ENCODE measurements at regions not wholly inside any gene's neighbourhood (a gene's known extent, or its start where the extent isn't known, plus 50 kb on each side); places are given as distances from the start of the nearest gene placed in this dataset.
"Not testable (repeated sequence)": the region's sequence is repeated elsewhere in the genome, so short reads cannot be mapped to it uniquely, and the experiment has no call there.

DNA sequence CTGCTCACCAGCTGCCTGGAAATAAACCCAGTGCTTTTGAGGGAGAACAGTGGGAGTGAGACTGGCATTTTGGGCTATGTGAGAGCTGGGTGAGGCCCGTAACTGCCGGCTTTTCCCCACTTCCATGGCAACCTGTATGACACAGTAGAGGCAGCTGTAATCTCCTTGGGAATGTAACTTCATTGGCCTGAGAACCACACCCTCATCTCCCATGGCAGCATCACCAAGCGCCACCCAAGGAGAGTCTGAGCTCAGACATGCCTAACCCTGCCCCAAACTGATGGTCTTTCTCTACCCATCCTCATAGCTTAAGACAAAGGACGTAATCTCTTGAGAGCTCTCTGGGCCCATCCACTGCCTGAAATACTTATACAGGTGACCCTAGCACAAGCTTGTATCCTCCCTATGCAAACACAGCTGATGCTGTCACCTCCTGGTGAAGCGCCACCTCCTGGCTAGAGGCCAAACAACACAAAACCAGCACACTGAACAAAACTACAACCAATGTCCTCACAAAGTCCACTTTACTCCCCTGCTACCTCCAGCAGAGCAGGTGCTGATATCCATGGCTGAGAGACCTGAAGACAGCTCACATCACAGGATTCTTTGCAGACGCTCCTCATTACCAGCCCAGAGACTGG lies 763.4 kb upstream of the NRXN1 start:
- DNase-seq, result peak; percentile 20

DNA sequence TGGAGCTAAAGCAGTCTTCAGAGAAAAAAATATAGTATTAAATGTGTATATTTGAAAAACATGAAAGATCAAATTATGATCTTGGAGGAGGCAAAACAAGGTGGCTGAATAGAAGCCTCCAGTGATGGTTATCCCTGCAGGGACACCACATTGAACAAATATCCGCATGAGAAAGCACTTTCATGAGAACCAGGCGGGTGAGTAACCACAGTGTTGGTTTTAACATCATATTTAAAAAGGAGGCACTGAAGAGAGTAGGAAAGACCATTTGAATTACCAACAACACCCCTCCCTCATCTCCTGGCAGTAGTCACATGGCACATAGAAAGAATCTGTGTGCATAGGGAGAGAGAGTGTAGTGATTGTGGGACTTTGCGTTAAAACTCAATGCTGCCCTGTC lies 759.6 kb upstream of the NRXN1 start:
- DNase-seq, result no peak

DNA sequence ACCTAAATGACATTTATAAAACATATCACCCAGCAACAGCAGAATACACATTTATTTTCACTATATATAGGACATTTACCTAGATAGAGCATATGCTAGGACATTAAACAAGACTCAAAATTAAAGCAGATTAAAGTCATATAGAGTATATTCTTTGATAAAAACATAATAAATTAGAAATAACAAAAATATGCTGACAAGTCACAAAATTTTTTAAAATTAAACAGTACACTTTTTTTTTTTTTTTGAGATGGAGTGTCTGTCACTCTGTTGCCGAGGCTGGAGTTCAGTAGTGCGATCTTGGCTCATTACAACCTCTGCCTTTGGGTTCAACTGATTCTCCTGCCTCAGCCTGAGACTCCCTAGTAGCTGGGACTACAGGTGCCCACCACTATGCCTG lies 758.9 kb upstream of the NRXN1 start:
- no peak for DNase-seq

DNA sequence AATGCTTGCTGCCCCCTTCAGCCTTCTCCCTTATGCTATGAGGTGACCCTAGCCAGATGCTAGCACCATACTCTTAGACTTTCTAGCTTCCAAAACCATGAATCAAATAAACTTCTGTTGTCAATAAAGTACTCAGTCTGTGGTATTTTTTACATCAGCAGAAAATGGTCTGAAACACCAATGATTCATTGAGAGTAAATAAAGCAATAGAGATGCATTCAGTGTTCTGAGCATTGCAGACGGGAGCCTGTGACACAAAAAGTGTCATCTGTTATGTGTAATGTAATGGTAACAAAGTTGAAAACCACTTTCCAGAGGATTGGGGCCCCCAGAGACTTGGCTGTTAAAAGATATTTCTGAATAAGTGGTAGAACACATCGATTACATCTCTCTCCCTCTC lies 758.0 kb upstream of the NRXN1 start:
- DNase-seq, result no peak

DNA sequence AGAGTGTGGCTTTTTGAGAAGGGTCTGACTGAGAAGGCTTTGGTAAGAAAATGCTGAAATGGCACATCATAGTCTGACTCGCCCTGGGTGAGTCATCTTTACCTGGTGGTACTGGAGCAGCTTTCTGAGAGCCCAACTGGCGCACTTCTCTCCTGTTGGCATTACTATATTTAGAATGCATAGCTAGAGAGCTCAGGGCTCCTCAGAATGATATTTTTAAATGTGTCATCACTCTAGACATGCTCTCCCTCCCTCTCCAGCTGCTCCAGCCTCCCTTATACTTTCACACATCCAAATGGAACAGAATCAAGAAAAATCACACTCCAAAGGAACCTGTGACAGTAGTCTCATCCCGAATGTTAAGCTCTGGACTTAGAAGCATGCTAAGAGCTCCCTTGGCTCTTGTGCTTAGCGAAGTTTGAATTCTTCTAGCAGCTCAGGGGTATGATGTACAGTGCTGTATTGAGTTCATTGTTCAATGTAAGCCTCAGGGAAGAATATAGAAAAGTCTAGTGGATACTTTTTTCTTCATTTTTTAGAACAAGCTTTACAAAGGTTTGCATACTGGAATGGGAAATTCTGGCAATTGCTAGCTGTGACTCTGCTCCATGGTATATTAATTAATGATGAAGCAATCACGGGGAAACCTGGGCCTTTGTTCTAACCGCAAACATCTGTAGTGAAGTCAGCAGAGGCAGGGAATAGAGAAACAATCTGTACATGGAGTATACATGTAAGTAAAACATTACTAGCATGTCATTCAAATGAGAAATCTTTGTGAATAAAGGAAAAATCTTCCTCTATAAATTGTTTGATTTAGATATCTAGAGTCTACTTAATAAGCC lies 751.2 kb upstream of the NRXN1 start:
- DNase-seq, result no peak

DNA sequence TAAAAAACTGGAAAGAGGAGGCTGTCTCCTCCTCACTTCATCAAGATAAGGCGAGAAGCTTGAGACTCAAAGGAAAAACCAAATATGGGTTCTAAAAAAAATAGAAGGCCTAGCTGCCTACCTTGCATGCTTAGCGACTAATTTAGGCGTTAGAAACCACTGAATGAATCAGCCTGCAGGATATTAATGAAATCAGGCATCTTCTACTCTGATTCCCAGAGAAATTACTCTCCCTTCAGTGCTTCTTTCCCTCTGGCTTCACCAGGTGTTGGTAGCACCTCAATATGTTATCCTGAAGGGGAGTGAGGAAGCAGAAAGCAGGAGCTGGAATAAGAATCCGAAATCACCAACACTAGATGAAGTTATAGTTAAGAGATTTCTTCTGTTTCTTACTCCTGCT lies 749.8 kb upstream of the NRXN1 start:
- no peak for DNase-seq

DNA sequence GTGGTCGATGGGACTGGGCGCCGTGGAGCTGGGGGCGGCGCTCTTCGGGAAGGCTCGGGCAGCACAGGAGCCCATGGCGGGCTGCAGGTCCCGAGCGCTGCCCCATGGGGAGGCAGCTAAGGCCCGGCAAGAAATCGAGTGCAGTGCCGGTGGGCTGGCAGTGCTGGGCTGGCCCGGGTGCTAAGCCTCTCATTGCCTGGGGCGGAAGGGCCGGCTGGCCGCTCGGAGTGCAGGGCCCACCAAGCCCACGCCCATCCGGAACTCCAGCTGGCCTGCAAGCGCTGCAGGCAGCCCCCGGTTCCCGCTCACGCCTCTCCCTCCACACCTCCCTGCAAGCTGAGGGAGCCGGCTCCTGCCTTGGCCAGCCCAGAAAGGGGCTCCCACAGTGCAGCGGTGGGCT lies 748.4 kb upstream of the NRXN1 start:
- DNase-seq, result no peak

DNA sequence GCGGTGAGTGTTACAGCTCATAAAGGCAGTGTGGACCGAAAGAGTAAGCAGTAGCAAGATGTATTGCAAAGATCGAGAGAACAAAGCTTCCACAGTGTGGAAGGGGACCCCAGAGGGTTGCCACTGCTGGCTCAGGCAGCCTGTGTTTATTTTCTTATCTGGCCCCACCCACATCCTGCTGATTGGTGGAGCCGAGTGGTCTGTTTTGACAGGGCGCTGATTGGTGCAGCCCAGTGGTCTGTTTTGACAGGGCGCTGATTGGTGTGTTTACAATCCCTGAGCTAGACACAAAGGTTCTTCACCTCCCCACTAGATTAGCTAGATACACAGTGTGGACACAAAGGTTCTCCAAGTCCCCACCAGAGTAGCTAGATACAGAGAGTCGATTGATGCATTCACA lies 747.8 kb upstream of the NRXN1 start:
- not testable (repeated sequence) for DNase-seq

DNA sequence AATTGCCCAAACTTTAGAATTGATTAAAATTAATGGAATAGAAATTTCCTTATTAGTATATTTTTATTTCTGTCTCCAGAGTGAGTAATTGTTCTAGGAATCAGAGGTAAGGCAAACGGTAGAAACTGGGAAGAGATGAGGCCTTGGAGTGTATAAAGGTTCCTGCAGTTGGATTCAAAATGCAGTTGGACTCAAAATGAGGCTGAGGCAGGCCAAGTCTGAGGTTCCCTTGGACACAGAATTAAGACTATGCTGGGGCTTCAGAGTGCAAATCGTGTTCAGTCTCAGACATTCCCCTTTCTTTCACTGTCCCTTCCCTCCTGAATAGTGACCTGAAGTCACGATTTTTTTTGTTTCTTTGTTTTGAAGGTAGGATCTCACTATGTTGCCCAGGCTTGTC lies 746.9 kb upstream of the NRXN1 start:
- DNase-seq, result no peak

DNA sequence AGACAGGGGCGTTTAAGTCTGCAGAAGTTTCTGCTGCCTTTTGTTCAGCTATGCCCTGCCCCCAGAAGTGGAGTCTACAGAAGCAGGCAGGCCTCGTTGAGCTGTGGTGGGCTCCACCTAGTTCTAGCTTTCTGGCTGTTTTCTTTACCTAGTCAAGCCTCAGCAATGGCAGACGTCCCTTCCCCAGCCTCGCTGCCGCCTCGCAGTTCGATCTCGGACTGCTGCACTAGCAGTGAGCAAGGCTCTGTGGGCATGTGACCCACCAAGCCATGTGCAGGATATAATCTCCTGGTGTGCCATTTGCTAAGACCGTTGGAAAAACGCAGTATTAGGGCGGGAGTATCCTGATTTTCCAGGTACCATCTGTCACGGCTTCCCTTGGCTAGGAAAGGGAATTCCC lies 742.7 kb upstream of the NRXN1 start:
- not testable (repeated sequence) for DNase-seq

DNA sequence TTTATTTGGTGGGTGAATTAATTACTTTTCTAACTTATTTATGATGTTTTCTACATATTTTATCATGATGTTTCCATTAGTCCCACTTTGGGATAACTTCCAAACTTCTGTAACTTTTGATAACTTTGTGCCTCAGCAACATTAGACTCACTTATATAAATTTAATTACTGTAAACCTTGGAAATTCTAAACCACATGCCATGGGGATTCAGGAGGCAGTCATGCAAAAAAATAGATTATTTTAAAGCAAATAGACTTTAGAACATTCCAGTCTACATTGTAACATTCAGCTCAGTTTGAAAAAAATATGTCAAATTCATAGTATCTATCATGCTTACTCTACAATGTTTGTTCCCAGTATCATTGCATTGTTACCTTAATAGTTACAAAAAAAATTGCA lies 728.5 kb upstream of the NRXN1 start:
- no peak for DNase-seq

DNA sequence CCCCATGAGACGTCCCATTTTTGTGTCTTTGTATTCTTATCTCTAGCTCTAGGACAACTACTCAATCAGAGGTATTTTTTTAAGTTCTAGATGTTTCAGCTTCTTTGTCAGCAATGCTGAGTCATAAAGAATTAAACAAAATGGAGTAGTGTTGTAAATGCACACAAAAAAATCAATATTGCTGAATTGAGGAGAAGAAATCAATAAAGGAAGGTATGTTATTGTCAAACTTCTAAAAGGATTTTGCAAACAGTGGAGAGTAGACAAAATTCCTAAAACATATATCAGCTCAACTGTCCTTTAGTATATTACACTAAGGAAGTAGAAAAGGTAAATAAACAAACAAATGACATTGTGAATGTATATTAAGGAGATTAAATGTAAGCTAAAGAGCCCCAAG lies 726.1 kb upstream of the NRXN1 start:
- no peak for DNase-seq

DNA sequence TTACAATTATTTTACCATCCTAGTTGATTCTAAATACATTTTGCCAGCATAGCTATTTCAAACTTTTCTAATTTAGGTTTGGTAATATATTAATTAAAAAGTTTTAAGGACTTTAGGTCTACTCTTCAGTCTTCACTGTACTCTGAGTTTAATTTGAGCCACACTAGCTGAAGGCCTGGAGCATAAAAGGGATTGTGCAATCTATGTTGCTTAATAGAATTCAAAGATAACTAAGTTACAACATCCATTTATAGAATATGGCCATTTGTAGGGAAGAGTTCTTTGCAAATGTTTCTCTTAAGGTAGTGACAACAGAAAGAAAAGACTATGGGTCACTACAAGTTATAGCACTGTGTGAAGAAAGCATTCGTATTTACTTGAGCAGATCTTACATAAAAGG lies 702.2 kb upstream of the NRXN1 start:
- DNase-seq, result no peak

DNA sequence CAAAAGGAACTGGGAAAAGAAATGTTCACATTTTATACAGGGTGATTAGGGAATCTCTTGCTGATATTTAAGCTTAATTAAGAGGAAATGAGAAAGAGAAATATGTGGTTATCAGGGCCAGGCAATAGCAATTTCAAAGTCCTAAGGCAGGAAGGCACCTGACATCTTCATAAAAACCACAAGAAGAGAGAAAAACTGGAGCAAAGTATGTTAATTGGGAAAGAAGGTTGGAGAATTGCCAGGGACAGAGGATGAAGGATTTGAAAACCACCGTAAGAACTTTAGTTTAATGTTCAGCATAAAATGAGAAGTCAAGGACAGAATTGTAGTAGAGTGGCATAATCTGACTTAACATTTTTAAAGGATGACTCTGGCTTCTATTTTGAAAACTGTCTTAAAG lies 691.8 kb upstream of the NRXN1 start:
- no peak for DNase-seq

DNA sequence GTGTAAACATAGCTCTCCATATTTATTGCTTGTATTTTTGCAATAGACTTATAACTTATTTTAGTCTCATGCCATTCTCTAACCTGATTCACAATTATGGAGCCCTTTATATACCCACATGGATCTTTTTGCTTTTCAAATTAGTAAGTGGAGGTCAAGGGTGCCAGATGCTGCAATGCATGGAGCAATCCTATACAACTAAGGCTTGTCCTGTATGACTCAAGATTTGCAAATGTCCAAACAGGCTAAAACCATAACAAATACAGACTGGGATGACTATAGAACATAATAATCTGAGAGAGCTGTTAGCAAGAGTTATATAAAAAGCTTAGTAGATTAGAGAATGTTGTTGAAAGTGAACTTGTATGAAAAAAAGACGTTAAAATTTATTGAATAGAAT lies 690.4 kb upstream of the NRXN1 start:
- DNase-seq, result no peak

DNA sequence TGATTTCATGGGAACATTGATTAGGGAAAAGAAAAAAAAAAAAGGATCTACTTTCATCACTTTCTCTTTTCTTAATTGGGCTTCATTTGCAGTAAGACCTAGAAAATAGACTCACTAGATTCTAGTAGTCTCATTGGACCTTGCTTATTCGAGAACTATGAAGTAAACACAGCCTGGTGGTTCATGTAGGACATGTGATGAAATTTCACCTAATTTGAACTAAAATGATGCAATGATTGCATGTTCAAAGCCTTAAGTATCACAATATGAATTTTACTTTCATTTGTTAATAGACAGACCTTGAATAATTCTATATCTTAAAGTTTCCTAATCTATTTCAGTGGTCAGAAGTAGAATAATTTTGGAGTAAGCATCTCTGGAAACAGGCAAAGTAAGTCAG lies 688.9 kb upstream of the NRXN1 start:
- no peak for DNase-seq

DNA sequence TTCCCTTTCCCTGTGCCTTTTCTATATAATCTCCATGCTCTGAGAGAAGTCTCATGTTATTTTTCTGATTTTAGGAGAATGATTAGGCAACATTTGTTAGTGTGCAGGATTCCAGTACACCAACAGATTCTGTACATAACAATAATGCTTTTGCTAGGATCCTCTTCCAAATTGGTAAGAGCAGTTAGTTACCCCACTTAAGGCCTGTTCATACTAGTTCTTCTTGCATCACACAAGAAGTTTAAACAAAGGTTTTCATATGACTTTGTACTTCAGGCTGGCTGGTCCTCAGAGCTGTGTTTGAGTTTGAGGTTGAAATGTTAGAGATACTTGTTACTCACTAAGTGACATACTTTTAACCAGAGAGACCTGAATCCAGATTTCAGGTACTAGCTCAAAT lies 686.9 kb upstream of the NRXN1 start:
- DNase-seq, result no peak

DNA sequence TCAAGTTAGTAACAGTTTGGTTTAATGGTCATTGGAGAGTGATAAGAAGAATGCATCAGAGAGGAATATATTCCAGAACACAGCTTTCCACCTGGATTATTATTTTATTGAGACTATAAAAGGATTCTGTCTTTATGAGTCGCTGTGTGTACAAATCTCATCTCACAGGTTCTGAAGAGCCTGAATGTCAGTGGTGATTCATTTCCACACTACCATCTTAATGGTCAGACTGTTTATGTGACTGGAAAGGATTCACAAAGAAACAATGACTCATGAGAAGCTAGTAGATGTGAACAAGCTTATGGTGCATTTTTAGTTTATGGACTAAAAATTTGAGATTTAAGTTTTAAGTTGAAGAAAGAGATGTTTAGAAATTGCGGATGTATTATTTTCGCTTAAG lies 685.4 kb upstream of the NRXN1 start:
- DNase-seq, result no peak

DNA sequence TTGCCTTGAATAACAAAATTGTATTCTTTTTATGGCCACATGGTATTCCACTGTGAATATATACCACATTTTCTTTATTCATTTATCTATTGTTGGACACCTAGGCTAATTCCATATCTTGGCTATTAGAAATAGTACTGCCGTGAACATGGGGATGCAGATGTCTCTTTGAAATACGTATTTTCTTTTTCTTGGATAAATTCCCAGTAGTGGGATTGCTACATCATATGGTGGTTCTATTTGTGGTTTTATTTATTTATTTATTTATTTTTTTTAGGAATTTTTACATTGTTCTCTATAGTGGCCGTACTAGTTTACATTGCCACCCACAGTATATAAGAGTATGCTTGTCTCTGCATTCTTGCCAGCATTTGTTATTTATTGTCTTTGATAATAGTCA lies 679.8 kb upstream of the NRXN1 start:
- DNase-seq, result no peak

DNA sequence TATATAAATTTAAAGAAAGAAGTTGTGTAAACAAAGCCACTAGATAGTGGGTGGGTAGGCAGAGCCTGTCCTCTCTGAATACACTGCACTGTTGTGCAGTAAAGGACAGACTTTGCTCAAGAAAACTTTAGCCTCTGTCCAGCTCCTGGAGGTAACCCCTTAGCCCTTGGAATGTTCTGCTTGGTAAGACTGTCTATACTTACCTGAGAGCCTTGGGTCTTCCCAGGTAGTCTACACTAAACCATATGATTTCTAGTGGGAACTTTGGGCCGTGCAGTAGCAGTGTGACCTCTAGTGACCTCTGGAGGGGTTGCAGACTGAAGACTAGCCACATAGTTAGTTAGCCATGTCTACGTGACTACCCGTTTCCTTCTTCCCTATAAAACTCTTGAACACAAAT lies 678.3 kb upstream of the NRXN1 start:
- DNase-seq, result no peak

DNA sequence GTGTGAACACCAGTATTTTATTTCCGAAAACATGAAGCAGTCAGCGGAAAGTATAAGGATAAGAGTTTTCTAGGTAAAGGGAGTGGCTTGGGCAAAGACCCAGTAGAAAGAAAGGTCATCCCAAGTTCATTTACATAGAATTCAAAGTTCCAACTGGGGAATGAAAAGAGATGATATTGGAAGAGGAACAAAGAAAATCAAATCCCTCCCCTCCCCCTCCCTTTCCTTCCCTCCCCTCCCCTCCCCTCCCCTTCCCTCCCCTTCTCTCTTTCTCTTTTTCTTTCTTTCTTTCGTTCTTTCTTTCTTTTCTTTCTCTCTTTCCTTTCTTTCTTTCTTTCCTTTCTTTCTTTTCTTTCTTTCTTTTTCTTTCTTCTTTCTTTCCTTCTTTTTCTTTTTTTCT lies 675.7 kb upstream of the NRXN1 start:
- no peak for DNase-seq

DNA sequence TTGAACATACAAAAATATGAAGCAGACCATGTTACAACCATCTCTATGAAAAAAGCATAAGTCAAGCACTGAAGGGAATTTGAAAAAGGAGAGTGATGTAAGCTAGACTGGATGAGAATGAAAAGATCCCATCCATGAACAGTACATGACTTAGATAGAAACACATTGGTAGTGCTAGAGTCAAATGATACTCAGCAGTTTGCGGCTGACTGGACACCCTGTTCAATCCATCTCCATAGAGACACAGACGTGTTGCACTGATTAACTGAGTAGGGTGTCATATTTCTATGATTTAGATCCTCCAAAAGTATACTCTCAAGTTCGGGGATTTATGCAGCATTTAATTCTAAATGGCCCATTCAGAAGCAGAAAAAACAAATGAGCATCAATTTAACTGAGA lies 674.3 kb upstream of the NRXN1 start:
- DNase-seq, result no peak

DNA sequence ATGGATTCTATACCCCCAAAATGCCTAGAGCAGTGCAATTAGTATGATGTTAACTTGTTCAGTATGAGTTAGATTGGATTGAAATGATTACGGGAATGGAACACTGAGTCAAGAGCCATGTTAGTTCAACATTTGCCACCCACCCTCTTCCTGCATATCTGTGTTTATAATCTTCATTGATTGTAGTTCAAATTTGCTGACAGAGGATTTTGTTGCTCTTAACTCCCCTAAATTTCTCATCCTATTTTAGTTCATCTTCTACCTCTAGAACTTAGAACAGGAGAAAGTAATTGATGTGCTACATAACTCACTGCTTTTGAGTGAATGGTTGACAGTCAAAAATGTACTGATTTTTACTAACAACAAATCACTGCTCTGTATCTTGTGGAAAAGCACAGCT lies 673.5 kb upstream of the NRXN1 start:
- DNase-seq, result no peak

DNA sequence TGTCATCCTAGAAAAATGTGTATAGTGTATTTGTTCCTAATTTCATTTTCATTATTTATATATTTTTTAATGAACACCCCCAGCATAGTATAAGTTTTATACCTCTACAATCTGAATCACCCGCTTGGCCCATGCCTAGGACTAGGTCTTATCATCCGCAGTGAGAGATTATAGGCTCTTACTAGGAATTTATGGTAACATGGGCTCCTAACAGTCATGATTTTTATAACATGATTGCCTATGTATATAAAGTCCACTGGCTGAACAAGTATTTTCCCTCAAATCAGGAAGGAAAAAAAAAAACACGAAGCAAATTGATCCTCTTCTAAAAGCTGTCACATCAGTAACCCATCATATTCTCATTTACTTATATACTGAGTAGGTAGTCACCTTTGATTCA lies 666.1 kb upstream of the NRXN1 start:
- DNase-seq, result no peak

DNA sequence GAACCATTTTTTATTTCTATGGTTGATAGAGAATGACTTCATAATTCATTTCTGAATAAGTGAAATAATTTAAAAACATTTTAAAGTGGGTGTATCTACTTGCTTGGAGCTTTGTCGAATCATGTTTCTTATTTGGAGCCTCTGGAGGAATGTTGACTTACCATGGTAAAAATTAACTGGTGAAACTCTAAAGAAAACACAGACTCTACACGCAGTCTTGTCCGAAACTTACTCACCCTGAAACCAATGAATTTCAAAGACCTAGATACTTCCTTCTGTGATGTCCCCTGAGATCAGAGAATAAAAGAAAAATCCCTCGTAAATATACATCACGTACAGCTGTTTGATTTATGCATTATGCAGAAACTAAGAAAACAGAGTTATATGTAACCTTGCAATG lies 665.2 kb upstream of the NRXN1 start:
- DNase-seq, result no peak
